Mesendoderm (in vitro differentiated cells): ENCODE measurements at regions not wholly inside any gene's neighbourhood (a gene's known extent, or its start where the extent isn't known, plus 50 kb on each side); places are given as distances from the start of the nearest gene placed in this dataset.

Experiments used
- DNase-seq: peaks from one replicate; pipeline ENCODE4 v3.0.0; 2013
- H2AK5ac ChIP-seq: 2 replicates; pipeline ENCODE4 v1.6.1; 2013; ENCODE audit warnings: low read length, inconsistent platforms
- H2BK120ac ChIP-seq: 2 replicates; pipeline ENCODE4 v1.6.1; 2013; ENCODE audit warnings: low read depth, mild to moderate bottlenecking, low read length, moderate library complexity, mixed read lengths
- H2BK15ac ChIP-seq: replicated peaks from 2 replicates; pipeline ENCODE4 v1.6.1; 2013; ENCODE audit warnings: low read depth, mild to moderate bottlenecking, moderate library complexity
- H2BK5ac ChIP-seq: 2 replicates; pipeline ENCODE4 v1.6.1; 2013; ENCODE audit warnings: low read length, inconsistent platforms
- H3K18ac ChIP-seq: 2 replicates; pipeline ENCODE4 v1.6.1; 2013; ENCODE audit warnings: mild to moderate bottlenecking, low read length, mixed read lengths
- H3K23ac ChIP-seq: one replicate; pipeline ENCODE4 v1.6.1; 2013; ENCODE audit warnings: low read length
- H3K27ac ChIP-seq: 2 replicates; pipeline ENCODE4 v1.5.1; 2013; ENCODE audit warnings: low read depth, mild to moderate bottlenecking, inconsistent platforms, low read length, moderate library complexity
- H3K27me3 ChIP-seq: 2 replicates; pipeline ENCODE4 v1.6.1; 2013; ENCODE audit warnings: low read length, control low read depth, mild to moderate bottlenecking, inconsistent platforms; ENCODE audit not compliant: insufficient read depth, poor library complexity
- H3K36me3 ChIP-seq: 2 replicates; pipeline ENCODE4 v1.6.1; 2013; ENCODE audit warnings: low read length, inconsistent platforms; ENCODE audit not compliant: control insufficient read depth, insufficient read depth
- H3K4ac ChIP-seq: one replicate; pipeline ENCODE4 v1.6.1; 2013; ENCODE audit warnings: low read depth, mild to moderate bottlenecking, low read length, moderate library complexity
- H3K4me1 ChIP-seq: 2 replicates; pipeline ENCODE4 v1.6.1; 2013; ENCODE audit warnings: low read depth, low read length, inconsistent platforms; ENCODE audit not compliant: control insufficient read depth
- H3K4me2 ChIP-seq: 2 replicates; pipeline ENCODE4 v1.6.1; 2013; ENCODE audit warnings: low read length
- H3K4me3 ChIP-seq: 2 replicates; pipeline ENCODE4 v1.5.1; 2013; ENCODE audit warnings: mild to moderate bottlenecking, low read length
- H3K56ac ChIP-seq: one replicate; pipeline ENCODE4 v1.6.1; 2013; ENCODE audit warnings: low read length
- H3K79me1 ChIP-seq: 2 replicates; pipeline ENCODE4 v1.6.1; 2013; ENCODE audit warnings: low read length, inconsistent platforms
- H3K79me2 ChIP-seq: 2 replicates; pipeline ENCODE4 v1.6.1; 2013; ENCODE audit warnings: mild to moderate bottlenecking, low read length; ENCODE audit not compliant: control insufficient read depth, insufficient read depth
- H3K9ac ChIP-seq: 2 replicates; pipeline ENCODE4 v1.6.1; 2013; ENCODE audit warnings: low read length, inconsistent platforms
- H4K5ac ChIP-seq: one replicate; pipeline ENCODE4 v1.6.1; 2013; ENCODE audit warnings: low read length
- H4K8ac ChIP-seq: one replicate; pipeline ENCODE4 v1.6.1; 2013; ENCODE audit warnings: low read depth, mild to moderate bottlenecking, control low read depth, low read length, moderate library complexity
- WGBS: extraction: QIAGEN DNeasy Blood & Tissue Kit; methylation state at CpG from one replicate; pipeline ENCODE4 v1.1.7; 2013; ENCODE audit warnings: low lambda C conversion rate, missing lambda C conversion rate; ENCODE audit not compliant: insufficient coverage; ENCODE audit errors: extremely low coverage; 5-methylcytosine and 5-hydroxymethylcytosine counted together

GRCh38 chr4:126812076-126812475, 820.7 kb upstream of the INTU start:
- no peak overlapping the region for H2BK5ac ChIP-seq
- no peaks in the 10 kb centered on the region for H3K79me2 ChIP-seq
- no peak overlapping the region for H3K4ac ChIP-seq
- no peaks in the 10 kb centered on the region for H3K79me1 ChIP-seq
- no peak overlapping the region for H2BK120ac ChIP-seq
- H3K36me3 ChIP-seq: no peaks in the 10 kb centered on the region
- no peak overlapping the region for H3K4me3 ChIP-seq
- no peaks in the 10 kb centered on the region for H3K4me1 ChIP-seq
- no peak overlapping the region for H3K18ac ChIP-seq
- H3K27me3 ChIP-seq: no peaks in the 10 kb centered on the region
- no peak overlapping the region for H3K27ac ChIP-seq
- H4K8ac ChIP-seq: no peak overlapping the region
- H3K4me2 ChIP-seq: no peak overlapping the region
- no peak overlapping the region for H3K23ac ChIP-seq
- DNase-seq: no peak
- no peak overlapping the region for H3K56ac ChIP-seq
- H4K5ac ChIP-seq: no peak overlapping the region
- no peak overlapping the region for H3K9ac ChIP-seq
- H2BK15ac ChIP-seq: no peak overlapping the region
- no peak overlapping the region for H2AK5ac ChIP-seq

DNA sequence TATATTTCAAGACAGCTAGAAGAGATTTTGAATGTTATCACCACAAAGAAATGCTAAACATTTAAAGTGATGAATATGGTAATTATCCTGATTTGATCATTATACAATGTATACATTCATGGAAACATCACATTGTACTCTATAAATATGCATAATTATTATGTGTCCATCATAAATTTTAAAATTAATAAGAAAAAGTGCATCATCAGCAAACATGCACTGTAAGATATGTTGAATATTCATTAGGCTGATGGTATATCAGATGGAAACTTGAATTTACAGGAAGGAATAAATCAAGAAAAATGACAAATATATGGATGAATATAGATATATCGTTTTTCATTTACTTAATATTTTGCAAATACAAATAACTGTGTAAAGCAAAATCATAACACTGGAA, 812.1 kb upstream of the INTU start:
- no peak overlapping the region for H3K4me3 ChIP-seq
- no peak overlapping the region for H3K27ac ChIP-seq
- no peak overlapping the region for H4K8ac ChIP-seq

DNA sequence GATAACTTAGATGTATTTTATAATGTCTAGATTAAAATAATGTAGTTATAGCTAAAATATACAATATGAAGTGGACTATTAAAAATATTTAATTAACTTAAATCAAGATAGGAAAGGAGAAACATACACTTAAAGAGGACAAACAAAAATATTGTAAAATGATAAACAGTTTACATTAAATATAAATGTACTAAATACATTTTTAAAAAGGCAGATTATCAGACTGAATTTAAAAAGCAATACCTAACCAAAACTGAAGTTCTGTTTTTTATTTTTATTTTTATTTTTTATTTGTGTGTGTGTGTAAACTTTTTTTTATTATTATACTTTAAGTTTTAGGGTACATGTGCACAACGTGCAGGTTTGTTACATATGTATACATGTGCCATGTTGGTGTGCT, 811.6 kb upstream of the INTU start:
- Histone ChIP-seq H2AK5ac (no peak overlapping the region), H3K79me2 (no peaks in the 10 kb centered on the region), H3K4me1 (no peaks in the 10 kb centered on the region), H3K23ac (no peak overlapping the region), H3K56ac (no peak overlapping the region), H3K4me3 (no peak overlapping the region), H2BK5ac (no peak overlapping the region), H3K18ac (no peak overlapping the region), H2BK15ac (no peak overlapping the region), H4K8ac (no peak overlapping the region), H3K4me2 (no peak overlapping the region), H3K9ac (no peak overlapping the region), H2BK120ac (no peak overlapping the region), H3K79me1 (no peaks in the 10 kb centered on the region), H3K4ac (no peak overlapping the region), H3K27ac (no peak overlapping the region), H3K27me3 (no peaks in the 10 kb centered on the region), H3K36me3 (no peaks in the 10 kb centered on the region), H4K5ac (no peak overlapping the region)
- no peak for DNase-seq
- WGBS: no CpG with 5 or more reads among the region's 1 CpG

More for the DNA sequence above, 812.1 kb upstream of the INTU start:
- no CpG with 5 or more reads among the region's 1 CpG for WGBS
- Histone ChIP-seq H3K9ac (no peak overlapping the region), H3K79me1 (no peaks in the 10 kb centered on the region), H3K4me1 (no peaks in the 10 kb centered on the region), H3K56ac (no peak overlapping the region), H2BK120ac (no peak overlapping the region), H3K18ac (no peak overlapping the region), H2BK5ac (no peak overlapping the region), H2BK15ac (no peak overlapping the region), H2AK5ac (no peak overlapping the region), H3K4me2 (no peak overlapping the region), H3K79me2 (no peaks in the 10 kb centered on the region), H3K23ac (no peak overlapping the region), H3K4ac (no peak overlapping the region), H4K5ac (no peak overlapping the region), H3K27me3 (no peaks in the 10 kb centered on the region), H3K36me3 (no peaks in the 10 kb centered on the region)
- no peak for DNase-seq

- H3K23ac ChIP-seq: no peak overlapping the region
- H3K36me3 ChIP-seq: no peaks in the 10 kb centered on the region
- H2BK15ac ChIP-seq: no peak overlapping the region
- no peak for DNase-seq
- no peak overlapping the region for H3K4ac ChIP-seq
- no peak overlapping the region for H3K56ac ChIP-seq
- no peak overlapping the region for H3K27ac ChIP-seq
- H3K18ac ChIP-seq: no peak overlapping the region
- WGBS: no CpG with 5 or more reads among the region's 3 CpGs
- H2BK5ac ChIP-seq: no peak overlapping the region
- H3K79me1 ChIP-seq: no peaks in the 10 kb centered on the region
- no peak overlapping the region for H3K4me2 ChIP-seq
- H3K79me2 ChIP-seq: no peaks in the 10 kb centered on the region
- H3K4me3 ChIP-seq: no peak overlapping the region
- no peak overlapping the region for H3K9ac ChIP-seq
- H3K27me3 ChIP-seq: no peaks in the 10 kb centered on the region
- no peak overlapping the region for H4K8ac ChIP-seq
- no peaks in the 10 kb centered on the region for H3K4me1 ChIP-seq
- no peak overlapping the region for H2BK120ac ChIP-seq
- no peak overlapping the region for H4K5ac ChIP-seq
- H2AK5ac ChIP-seq: no peak overlapping the region
Observed at GRCh38 chr4:126825083-126825482, 807.7 kb upstream of the INTU start.

- Histone ChIP-seq H3K23ac (no peak overlapping the region), H3K9ac (no peak overlapping the region), H3K56ac (no peak overlapping the region), H3K4ac (no peak overlapping the region), H2BK15ac (no peak overlapping the region), H3K79me2 (no peaks in the 10 kb centered on the region), H3K27ac (no peak overlapping the region), H2BK120ac (no peak overlapping the region), H3K27me3 (no peaks in the 10 kb centered on the region), H4K5ac (no peak overlapping the region), H3K4me3 (no peak overlapping the region), H2AK5ac (no peak overlapping the region), H3K18ac (no peak overlapping the region), H3K4me2 (no peak overlapping the region), H3K36me3 (no peaks in the 10 kb centered on the region), H3K79me1 (no peaks in the 10 kb centered on the region), H4K8ac (no peak overlapping the region), H3K4me1 (no peaks in the 10 kb centered on the region), H2BK5ac (no peak overlapping the region)
- no CpG with 5 or more reads among the region's 2 CpGs for WGBS
- no peak for DNase-seq
Observed at GRCh38 chr4:126827669-126828068, 805.1 kb upstream of the INTU start.

- no peak overlapping the region for H3K27ac ChIP-seq
- H4K5ac ChIP-seq: no peak overlapping the region
- no peaks in the 10 kb centered on the region for H3K79me1 ChIP-seq
- no peak overlapping the region for H3K4ac ChIP-seq
- no peak overlapping the region for H3K4me3 ChIP-seq
- no peaks in the 10 kb centered on the region for H3K79me2 ChIP-seq
- H3K36me3 ChIP-seq: no peaks in the 10 kb centered on the region
- no peaks in the 10 kb centered on the region for H3K4me1 ChIP-seq
- no peak overlapping the region for H4K8ac ChIP-seq
- no peak overlapping the region for H3K4me2 ChIP-seq
- no peaks in the 10 kb centered on the region for H3K27me3 ChIP-seq
- no peak overlapping the region for H2AK5ac ChIP-seq
- no peak overlapping the region for H3K9ac ChIP-seq
- H2BK120ac ChIP-seq: no peak overlapping the region
- no peak overlapping the region for H3K18ac ChIP-seq
- H2BK5ac ChIP-seq: no peak overlapping the region
- no peak overlapping the region for H3K23ac ChIP-seq
- DNase-seq: no peak
- H3K56ac ChIP-seq: no peak overlapping the region
- no peak overlapping the region for H2BK15ac ChIP-seq
Observed at GRCh38 chr4:126834854-126835253, 797.9 kb upstream of the INTU start.
